Peyer's patch (tissue), 4 donors: ENCODE measurements at regions not wholly inside any gene's neighbourhood (a gene's known extent, or its start where the extent isn't known, plus 50 kb on each side); places are given as distances from the start of the nearest gene placed in this dataset.

ENCODE experiments used
- POLR2A ChIP-seq, 2 donors: fragments of 450-650 bp; IDR thresholded peaks; one replicate each; pipeline ENCODE4 v1.5.1; 2017; ENCODE audit warnings: antibody characterized with exemption in 2 of 2, mild to moderate bottlenecking in 2 of 2, moderate library complexity in 2 of 2
- TF ChIP-seq, protein P1 (sequence below), 6 experiments: fragments of 450-650 bp in 4 of 6; fragments of 200-600 bp in 2 of 6; sonication (generic) in 1 of 6; IDR thresholded peaks; one replicate each; pipeline ENCODE4 v1.5.1; 2017 to 2019; ENCODE audit warnings: antibody characterized with exemption in 6 of 6, mild to moderate bottlenecking in 3 of 6, moderate library complexity in 1 of 6

GRCh38 chr1:65090406-65090805 is 57.6 kb upstream of the AK4 start:
- TF ChIP-seq, protein P1, sequence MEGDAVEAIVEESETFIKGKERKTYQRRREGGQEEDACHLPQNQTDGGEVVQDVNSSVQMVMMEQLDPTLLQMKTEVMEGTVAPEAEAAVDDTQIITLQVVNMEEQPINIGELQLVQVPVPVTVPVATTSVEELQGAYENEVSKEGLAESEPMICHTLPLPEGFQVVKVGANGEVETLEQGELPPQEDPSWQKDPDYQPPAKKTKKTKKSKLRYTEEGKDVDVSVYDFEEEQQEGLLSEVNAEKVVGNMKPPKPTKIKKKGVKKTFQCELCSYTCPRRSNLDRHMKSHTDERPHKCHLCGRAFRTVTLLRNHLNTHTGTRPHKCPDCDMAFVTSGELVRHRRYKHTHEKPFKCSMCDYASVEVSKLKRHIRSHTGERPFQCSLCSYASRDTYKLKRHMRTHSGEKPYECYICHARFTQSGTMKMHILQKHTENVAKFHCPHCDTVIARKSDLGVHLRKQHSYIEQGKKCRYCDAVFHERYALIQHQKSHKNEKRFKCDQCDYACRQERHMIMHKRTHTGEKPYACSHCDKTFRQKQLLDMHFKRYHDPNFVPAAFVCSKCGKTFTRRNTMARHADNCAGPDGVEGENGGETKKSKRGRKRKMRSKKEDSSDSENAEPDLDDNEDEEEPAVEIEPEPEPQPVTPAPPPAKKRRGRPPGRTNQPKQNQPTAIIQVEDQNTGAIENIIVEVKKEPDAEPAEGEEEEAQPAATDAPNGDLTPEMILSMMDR (IDR thresholded peaks at IDR 0.05), result no peak
- no peak for TF ChIP-seq POLR2A (IDR thresholded peaks at IDR 0.05)
